RCC 7860 (cell line): ENCODE measurements at regions not wholly inside any gene's neighbourhood (a gene's known extent, or its start where the extent isn't known, plus 50 kb on each side); places are given as distances from the start of the nearest gene placed in this dataset.
"Not testable (repeated sequence)": the region's sequence is repeated elsewhere in the genome, so short reads cannot be mapped to it uniquely, and the experiment has no call there.

ENCODE experiments used
- DNase-seq: peaks from one replicate; pipeline ENCODE4 v3.0.0-alpha.2; 2015; ENCODE audit warnings: low spot score
- FAIRE-seq: peaks from 2 replicates; lab custom pipeline; 2012; peaks lifted over from hg19 to GRCh38; lab: Jason Lieb, UNC

DNA sequence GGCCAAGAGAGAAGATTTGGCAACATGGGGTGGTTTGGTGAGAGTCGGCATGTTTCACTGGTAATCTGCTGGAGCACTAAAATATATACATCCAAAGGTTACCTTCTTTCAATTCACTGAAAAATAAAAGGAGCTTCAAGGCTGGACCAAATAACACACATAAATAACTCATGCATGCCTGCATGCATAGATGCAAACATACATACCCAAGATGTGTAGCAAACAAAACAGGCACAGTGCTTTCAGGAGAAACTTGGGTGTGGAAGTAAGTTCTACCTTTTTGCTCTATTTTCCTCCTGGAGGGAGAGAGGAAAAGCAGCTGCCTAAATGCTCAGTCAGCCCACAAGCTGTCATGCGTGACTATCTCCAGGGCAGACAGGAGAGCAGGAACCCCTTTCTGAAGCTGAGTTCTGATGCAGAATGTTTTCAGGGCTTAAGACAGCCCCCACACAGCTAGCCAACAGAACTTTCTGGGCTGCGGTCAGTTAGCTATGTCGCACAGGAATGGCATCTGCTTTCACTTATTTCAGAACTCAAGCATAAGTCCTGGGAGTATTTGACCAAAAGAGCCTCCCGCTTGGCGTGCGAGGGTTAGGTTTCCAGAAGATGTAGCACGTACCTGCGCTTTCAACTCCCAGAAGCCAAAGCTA is 166.2 kb downstream of the TOMM20 start:
- peak; percentile 97 for FAIRE-seq

DNA sequence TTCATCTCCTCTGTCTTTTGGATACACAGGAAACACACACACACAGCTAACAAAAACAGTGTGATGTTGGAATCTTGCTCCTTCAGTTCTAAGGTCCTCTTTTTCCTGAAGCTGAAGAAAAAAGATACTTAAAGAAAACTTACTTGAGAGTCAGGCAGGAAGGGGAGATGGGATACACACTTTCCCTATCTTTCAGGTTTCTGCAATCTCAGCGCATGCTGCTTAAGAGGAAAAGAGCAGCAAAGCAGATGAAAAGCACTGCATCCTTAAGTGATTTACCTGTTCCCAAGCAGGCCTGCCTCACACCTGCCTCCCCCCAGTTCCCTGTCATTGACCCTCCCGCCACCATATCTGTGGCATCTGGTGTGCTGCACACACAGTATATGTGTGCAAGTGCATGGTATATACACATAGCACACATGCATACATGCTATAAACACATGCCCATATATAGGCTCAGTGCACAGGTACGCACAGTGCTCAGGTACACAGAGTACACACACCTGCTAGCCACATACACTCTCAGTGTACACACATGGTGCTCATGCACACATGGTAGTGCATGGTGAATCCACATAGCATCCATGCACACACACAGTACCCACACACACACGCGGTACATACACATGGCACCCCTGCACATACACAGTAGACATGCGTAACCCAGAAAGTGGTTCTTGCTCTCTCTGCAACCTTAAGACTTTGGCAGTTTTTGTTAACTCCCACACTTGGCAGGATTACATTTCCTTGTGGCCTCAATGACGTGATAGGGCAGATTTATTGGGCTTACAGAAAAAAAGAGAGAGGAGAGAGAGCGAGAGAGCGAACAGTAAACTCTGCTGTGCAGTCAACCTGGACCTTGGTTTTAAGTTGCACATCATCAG is 166.9 kb downstream of the TOMM20 start:
- DNase-seq (peak; percentile 82), FAIRE-seq (peak; percentile 86)

More for the DNA sequence above, 166.2 kb downstream of the TOMM20 start:
- peak; percentile 100 for DNase-seq

- peak; percentile 48 for DNase-seq
- FAIRE-seq: no peak
These were observed 167.7 kb downstream of the TOMM20 start for GRCh38 chr1:234960722-234961455.

DNA sequence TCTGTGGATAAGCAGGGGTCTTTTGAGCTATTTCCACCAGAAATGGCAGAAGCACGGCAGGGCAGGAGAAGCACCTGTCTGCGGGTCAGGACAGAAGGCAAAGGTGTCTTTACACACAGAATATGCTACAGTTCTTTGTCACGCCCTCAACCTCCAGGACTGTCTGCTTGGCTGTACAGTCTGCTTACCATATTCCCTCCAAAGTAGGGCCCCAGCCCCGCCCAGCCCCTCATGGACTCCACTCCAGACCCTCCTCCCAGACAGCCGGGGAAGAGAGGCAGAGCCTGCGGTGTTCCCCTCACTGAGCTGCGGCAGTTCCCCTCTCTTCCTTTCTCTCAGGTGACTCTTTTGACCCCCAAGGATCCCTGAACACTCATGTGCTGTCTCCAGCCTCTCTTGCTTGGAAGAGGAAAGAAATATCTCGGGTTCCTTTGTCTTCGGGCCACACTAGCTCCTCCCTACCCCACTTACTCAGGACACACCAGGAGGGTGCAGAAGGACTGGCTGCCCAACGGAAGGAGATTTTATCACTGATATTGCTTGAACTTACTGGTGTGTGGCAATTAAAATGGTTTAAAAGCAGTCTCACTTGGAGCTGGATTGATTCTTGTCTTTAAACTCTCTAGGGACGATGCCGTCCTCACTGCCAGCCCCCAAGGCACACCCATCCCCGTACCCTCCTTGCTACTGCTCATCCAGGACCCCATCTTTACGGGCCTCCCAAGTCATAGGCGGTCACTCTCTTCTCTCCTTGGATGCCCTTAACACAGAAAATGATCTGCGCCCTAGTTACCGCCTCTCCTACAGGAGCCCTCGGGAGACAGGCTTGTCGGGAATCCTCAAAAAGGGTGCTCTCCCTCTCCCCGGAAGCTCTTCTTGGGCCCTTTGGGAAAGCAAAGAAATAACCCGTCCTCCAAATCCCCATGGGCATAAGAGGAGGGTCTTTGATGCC is 169.7 kb downstream of the TOMM20 start:
- no peak for DNase-seq
- FAIRE-seq: no peak

DNA sequence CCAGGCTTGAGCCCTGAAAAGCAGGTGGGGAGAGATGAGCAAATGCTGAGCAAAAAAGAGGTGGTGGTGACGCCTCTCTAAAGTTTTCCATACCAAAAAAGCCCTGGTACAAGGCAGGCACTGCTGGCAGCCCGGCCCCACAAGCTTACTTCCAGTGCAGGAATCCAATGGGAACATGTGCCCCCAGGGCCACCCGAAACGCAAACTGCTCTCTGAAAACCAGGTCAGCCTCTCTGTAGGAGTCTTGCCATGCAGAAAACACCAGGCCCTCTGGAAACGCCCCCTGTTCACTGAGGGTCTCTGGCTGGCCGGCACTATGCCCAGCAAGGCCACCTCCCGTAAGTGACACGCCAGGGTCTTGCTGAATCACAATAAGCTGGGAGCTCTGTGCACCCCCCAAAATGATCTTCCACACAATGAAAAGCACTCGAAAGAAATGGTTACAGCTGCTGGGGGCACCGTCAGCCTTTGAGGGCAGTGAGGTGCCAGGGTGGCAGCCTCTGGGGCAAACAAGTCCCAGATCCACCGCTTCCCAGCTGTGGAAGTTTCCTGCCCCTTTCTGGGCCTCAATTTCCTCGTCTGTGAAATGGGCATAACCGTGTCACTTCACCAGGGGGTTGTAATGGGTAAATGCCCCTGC is 170.5 kb downstream of the TOMM20 start:
- FAIRE-seq (no peak), DNase-seq (no peak)

DNA sequence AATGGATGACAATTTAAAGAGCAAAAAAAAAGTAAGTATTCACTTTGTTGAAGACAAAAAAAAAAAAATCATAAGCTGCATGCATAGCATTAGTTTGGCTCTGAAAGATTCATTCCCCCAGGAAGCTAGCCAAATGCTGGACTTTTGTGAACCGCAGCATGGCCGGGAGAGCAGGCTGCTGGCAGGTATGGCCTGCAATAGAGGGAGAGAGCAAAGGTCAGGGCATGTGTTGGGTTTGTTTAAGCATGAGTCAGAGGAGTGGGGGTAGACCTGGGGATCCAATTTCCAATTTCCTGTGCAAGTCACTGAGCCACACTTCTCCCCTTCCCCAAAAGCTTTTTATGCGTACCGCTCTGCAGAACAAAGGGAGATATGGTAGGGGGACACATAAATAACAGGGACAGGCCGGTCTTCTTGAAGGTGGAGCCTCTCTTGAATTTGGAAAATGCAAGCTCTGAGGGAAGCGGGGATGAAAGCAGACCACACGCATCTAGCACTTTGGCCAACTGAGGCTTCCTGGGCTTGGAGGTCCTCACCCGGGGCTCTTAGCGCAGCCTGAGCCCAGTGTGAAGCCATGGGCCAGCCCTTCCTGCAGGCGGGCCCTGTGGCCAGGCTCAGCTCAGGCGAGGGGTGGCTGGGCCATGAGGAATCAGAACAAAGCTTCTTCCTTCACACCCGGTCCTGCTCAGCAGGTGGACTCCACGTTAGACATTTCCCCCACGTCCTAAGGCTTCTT is 171.1 kb downstream of the TOMM20 start:
- peak; percentile 94 for FAIRE-seq
- peak; percentile 96 for DNase-seq

- FAIRE-seq: no peak
- peak; percentile 46 for DNase-seq
These were observed 171.8 kb downstream of the TOMM20 start for GRCh38 chr1:234956821-234957329.

GRCh38 chr1:234955107-234955731 is 173.4 kb downstream of the TOMM20 start:
- FAIRE-seq: no peak

GRCh38 chr1:234954613-234955012 is 174.0 kb downstream of the TOMM20 start:
- no peak for FAIRE-seq
- DNase-seq: no peak

More at GRCh38 chr1:234955107-234955731, 173.4 kb downstream of the TOMM20 start:
- DNase-seq: peak; percentile 34

- no peak for DNase-seq
These were observed 174.8 kb downstream of the TOMM20 start for GRCh38 chr1:234953655-234954405.

DNA sequence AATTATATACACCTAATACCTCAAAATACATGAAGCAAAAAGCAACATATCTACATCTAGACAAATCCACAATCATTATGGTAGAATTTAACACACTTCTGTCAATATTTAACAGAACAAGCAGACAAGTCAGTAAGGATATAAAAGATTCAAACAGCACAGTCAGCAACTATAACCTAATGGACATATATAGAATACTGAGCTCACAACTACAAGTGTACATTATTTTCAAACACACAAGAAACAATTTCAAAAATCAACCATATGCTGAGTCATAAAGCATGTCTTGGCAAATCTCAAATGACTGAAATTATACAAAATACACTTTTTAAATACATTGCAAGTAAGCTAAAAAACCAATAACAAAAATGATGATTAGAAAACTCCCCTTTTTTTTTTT is 178.0 kb downstream of the TOMM20 start:
- FAIRE-seq: no peak

More at GRCh38 chr1:234953655-234954405, 174.8 kb downstream of the TOMM20 start:
- FAIRE-seq: no peak

GRCh38 chr1:234949528-234949927 is 179.1 kb downstream of the TOMM20 start:
- not testable (repeated sequence) for DNase-seq, FAIRE-seq

More for the DNA sequence above, 178.0 kb downstream of the TOMM20 start:
- no peak for DNase-seq

GRCh38 chr1:234944439-234945344 is 183.9 kb downstream of the TOMM20 start:
- FAIRE-seq (no peak), DNase-seq (no peak)

DNA sequence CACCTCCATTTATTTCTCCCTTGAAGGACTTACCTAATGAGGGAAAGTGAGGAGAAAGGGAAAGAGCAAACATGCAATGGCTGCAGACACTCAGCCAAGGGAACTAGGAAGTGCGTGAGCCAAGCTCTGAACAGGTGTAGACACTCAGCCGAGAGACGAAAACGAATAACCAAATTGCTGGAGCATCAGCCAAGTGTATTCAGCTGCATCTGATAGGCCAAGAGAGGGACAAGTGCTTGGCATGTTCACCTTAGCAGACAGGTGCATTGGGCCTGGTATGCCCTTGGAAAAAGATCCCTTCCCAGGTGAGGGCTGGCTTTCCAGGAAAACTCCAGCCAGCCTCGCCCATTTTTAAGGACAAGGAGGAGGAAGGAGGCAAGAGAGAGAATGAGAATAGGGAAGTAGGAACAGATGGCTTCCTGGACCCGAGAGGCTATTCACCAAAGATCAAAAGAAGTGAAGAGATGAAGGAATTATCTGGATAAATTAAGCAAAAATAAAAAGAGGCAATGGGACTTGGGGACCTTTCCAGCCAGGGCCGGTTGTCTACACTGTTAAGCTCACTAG is 184.7 kb downstream of the TOMM20 start:
- DNase-seq: no peak

DNA sequence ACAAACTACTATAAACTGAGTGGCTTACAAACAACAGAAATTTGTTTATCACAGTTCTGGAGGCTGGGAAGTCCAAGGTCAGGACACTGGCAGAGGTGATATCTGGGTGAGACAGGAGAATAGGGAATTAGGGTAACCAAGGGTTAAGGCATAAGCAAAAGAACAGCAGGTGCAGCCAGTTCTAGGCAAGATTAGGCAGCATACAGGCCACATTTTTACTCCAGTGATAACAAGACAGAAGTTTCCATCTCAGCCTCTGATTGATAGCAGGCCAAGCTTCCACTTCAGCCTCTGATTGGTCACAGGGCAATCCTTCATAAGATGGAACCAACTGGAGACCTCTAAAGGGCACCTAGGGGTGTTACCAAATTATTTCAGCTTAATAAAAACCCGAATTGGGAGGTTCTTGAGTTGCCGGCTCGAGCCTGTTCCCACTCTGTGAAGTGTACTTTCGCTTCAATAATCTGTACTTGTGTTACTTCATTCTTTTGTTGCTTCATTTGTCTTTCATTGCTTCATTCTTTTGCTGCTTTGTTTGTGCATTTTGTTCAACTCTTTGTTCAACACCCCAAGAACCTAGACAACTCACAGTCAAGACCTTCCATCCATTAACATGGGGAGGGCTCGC is 185.6 kb downstream of the TOMM20 start:
- FAIRE-seq: no peak
- no peak for DNase-seq

More for the DNA sequence above, 184.7 kb downstream of the TOMM20 start:
- no peak for FAIRE-seq

- no peak for DNase-seq
- FAIRE-seq: no peak
These were observed 186.7 kb downstream of the TOMM20 start for GRCh38 chr1:234942012-234942332.
